PC-9 (cell line): ENCODE measurements at regions not wholly inside any gene's neighbourhood (a gene's known extent, or its start where the extent isn't known, plus 50 kb on each side); places are given as distances from the start of the nearest gene placed in this dataset.

Source experiments
- CTCF ChIP-seq: fragments of 200-600 bp; sonication (generic); conservative IDR thresholded peaks from 2 replicates; pipeline ENCODE4 v1.6.1; 2017; ENCODE audit warnings: mixed run types, antibody characterized with exemption, mild to moderate bottlenecking, moderate library complexity
- EZH2 ChIP-seq: fragments of 200-600 bp; sonication (generic); IDR thresholded peaks from 2 replicates; pipeline ENCODE4 v1.8.0; 2017; ENCODE audit warnings: antibody characterized with exemption, low read depth

DNA sequence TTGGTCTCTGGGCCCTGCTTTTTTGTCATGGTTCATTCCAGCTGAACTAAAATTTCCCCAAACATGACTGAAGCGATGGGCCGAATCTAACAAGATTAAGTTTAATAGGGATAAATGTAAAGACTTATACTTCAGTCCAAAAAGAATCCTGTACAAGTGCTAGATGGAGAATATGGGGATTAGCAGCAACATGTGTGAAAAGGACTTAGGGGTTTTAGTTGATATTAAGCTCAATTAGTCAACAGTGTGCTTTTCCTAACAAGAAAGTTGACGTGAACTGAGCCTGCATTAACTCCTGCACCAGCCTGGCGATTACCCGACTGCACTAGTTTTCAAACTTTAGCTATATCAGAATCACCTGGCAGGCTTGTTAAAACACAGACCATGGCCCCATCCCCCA, 61.0 kb upstream of the BBX start:
- TF ChIP-seq CTCF (no peak), EZH2 (no peak)
